Activated T-helper 1 cell treated with Interleukin-2 at 50 U/mL for 16 hours (primary cell): ENCODE measurements at regions not wholly inside any gene's neighbourhood (a gene's known extent, or its start where the extent isn't known, plus 50 kb on each side); places are given as distances from the start of the nearest gene placed in this dataset.
"Not testable (repeated sequence)": the region's sequence is repeated elsewhere in the genome, so short reads cannot be mapped to it uniquely, and the experiment has no call there.

Experiments
- DNase-seq: peaks from one replicate; pipeline ENCODE4 v3.0.0-alpha.2; 2020; ENCODE audit warnings: low read depth

DNA sequence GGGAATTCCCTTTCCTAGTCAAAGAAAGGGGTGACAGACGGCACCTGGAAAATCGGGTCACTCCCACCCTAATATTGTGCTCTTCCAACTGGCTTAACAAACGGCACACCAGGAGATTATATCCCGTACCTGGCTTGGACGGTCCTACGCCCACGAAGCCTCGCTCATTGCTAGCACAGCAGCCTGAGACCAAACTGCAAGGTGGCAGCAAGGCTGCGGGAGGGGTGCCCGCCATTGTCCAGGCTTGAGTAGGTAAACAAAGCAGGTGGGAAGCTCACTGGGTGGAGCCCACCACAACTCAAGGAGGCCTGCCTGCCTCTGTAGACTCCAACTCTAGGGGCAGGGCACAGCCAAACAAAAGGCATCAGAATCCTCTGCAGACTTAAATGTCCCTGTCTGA, 457.8 kb upstream of the PIK3R1 start:
- DNase-seq = not testable (repeated sequence)

DNA sequence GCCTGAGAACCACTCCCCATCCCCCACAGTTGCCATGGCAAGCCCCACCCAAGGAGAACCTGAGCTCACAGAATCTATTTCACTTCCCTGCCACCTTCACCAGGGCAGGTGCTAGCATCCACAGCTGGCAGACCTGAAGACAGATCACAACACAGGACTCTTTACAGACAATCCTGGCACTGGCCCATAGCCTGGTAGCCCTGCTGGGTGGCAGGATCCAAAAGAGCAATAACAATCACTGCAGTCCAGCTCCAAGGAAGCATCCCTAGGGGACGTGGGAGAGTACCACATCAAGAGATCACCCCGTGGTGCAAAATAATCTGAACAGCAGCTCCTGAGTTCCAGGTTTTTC, 463.2 kb upstream of the PIK3R1 start:
- no peak for DNase-seq

DNA sequence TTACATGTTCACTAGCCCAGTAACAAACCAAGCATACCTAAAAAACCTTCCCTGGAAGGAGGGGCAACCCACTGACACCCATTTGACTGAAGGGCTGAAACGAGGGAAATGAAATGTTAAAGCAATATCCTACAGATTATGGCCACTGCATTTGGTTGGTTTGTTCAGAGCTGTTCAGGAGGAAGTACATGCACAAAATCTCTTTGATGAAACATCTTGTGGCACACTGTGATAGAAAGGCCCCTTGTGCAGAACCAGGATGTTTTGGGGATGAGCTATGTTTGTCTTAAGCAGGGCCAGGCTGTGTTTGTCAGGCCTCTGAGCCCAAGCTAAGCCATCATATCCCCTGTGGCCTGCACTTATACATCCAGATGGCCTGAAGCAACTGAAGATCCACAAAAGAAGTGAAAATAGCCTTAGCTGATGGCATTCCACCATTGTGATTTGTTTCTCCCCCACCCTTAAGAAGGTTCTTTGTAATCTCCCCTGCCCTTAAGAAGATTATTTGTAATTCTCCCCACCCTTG, 467.3 kb upstream of the PIK3R1 start:
- no peak for DNase-seq

GRCh38 chr5:67747096-67747495, 468.5 kb upstream of the PIK3R1 start:
- DNase-seq = no peak

DNA sequence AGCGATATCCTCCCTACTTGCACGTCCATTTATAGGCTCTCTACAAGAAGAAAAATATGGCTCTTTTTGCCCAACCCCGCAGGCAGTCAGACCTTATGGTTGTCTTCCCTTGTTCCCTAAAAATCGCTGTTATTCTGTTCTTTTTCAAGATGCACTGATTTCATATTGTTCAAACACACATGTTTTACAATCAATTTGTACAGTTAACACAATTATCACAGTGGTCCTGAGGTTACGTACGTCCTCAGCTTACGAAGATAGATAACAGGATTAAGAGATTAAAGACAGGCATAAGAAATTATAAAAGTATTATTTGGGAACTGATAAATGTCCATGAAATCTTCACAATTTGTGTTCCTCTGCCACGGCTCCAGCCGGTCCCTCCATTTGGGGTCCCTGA, 468.9 kb upstream of the PIK3R1 start:
- not testable (repeated sequence) for DNase-seq

- DNase-seq = no peak
These were observed 469.5 kb upstream of the PIK3R1 start for GRCh38 chr5:67746103-67746502.

- no peak for DNase-seq
These were observed 482.6 kb upstream of the PIK3R1 start for GRCh38 chr5:67732921-67733320.

GRCh38 chr5:67732471-67732870, 483.1 kb upstream of the PIK3R1 start:
- DNase-seq = no peak

GRCh38 chr5:67731886-67732285, 483.7 kb upstream of the PIK3R1 start:
- DNase-seq = no peak

- DNase-seq = no peak
These were observed 484.6 kb upstream of the PIK3R1 start for GRCh38 chr5:67730917-67731474.

- DNase-seq = no peak
These were observed 487.1 kb upstream of the PIK3R1 start for GRCh38 chr5:67728326-67728890.

DNA sequence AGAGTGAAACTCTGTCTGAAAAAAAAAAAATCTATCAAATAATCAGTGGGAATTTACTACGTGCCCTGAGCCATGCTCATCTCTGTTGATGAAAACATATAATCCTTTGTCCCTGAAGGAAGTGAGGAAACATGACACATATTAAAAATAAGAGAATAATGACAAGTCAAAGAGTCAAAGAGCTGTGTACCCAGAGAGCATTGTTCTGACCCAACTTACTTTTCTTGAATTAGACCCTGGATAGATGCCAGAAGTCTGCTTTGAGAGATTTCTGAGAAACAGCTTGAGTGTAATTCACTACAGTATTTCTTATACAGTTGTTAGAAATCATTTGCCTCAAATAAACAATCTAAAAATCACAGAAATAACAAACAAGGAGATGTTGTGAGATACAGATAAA, 490.0 kb upstream of the PIK3R1 start:
- no peak for DNase-seq

DNA sequence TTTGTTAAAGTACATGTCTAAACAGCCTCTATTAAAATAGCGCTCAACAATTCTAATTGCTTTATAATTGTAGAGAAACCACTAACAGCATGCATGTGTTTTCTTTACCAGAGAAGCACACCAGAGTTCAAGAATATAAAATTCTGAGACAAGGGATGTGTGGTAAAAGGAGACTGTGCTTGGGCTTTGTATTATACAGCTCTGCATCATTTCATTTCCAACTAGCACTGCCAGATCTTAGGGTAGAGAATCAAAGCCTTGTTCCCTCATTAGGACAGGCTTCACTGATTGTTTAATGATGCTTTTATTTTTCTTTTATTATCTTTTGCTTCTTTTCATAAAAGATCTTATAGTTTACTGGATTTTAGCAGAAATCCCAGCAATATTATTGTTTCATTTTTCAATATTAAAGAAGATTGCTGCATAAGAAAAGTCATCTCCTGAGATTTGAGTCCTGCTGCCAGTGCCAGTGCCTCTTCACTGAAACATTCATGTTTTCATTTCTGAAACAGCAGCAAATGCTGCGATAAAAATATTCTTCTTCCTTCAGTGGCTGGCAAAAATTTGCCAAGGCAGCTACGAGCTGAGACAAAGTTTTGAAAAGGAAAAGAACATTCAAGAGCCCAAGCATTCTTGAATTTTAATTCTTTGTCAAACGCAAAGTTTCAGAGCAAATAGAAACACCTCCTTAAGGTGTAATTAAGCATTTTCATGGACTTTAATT, 491.0 kb upstream of the PIK3R1 start:
- DNase-seq = no peak

- no peak for DNase-seq
These were observed 491.7 kb upstream of the PIK3R1 start for GRCh38 chr5:67723873-67724272.

DNA sequence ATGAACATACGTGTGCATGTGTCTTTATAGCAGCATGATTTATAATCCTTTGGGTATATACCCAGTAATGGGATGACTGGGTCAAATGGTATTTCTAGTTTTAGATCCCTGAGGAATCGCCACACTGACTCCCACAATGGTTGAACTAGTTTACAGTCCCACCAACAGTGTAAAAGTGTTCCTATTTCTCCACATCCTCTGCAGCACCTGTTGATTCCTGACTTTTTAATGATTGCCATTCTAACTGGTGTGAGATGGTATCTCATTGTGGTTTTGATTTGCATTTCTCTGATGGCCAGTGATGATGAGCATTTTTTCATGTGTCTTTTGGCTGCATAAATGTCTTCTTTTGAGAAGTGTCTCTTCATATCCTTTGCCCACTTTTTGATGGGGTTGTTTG, 493.0 kb upstream of the PIK3R1 start:
- DNase-seq = not testable (repeated sequence)

DNA sequence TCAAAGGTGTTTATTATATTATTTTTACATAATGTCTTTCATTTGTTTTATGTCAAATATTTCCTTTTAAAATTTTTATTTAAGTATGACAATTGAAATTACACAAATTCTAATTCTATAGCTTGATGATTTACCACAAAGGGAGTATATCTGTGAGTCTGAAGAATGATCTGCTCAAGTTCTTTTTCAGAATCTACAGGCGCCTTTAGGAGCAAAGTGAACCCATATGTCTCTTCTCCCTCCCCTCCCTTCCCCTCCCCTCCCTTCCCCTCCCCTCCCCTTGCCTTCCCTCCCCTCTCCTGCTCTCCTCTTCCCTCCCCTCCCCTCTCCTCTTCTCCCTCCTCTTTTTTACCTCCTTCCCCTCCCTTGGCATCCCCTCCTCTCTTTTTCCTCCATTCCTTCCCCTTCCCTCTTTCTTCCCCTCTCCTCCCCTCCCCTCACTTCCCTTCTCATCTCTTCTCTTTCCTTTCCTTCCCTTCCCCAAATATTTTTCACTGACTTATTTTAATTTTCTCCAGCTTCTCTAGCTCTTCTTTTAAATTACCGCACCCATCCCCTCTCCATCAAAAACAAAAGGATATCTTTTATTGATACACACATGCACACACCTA, 495.3 kb upstream of the PIK3R1 start:
- no peak for DNase-seq

DNA sequence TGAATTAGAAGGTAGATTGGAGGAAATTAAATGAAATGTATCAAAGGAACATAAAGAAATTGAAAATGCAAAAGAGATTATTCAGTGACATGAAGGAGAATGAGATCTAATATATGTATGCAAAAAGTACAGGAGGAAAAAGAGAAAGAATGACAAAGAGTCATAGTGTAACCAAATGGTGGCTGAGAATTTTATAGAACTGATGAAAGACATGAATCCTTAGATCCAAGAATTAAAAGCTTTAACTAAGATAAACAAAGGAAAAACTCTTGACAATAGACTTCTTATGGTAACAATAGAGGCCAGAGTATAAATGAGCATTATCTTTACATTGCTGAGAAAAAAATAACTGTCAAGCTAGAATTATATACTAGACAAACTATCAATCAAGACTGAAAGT, 505.4 kb upstream of the CD180 start:
- no peak for DNase-seq

DNA sequence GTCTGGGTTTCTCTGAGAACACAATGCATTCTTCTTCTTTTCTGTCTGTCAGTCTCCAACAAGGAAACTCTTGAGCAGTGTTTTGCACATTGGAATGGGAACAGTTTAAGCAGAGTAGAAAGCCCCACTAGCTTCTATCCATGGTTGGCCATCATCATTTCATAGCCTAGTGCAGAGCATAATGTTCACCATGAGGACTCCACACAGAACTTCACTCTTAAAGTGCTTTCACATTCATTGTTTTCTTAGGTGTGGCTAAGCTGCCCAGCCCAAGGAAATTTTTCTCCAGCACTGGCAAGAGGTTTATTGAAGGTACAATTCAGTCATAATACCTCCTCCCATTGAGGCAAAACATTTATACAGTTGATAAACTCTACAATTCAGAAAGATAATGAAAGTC, 503.0 kb upstream of the CD180 start:
- DNase-seq = no peak

- no peak for DNase-seq
These were observed 499.8 kb upstream of the CD180 start for GRCh38 chr5:67696446-67696845.

DNA sequence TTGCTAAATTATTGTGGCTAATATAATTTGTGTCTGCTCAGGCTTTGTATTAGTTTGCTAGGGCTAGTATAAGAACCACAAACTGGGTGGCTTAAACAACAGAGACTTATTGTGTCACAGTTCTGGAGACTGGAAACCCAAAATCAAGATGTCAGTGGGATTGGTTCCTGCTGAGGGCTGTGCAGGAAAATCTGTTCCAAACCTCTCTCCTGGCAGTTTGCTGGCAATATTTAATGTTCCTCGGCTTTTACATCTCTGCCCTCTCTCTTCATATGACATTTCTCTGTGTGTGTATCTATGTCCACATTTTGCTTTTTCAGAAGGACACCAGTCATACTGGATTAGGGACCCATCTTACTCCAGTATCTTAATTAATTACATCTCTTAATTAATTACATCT, 498.8 kb upstream of the CD180 start:
- no peak for DNase-seq

- DNase-seq = no peak
These were observed 498.2 kb upstream of the CD180 start for GRCh38 chr5:67694810-67695191.

GRCh38 chr5:67693956-67694809, 497.6 kb upstream of the CD180 start:
- no peak for DNase-seq
